A549 (cell line): ENCODE measurements at regions not wholly inside any gene's neighbourhood (a gene's known extent, or its start where the extent isn't known, plus 50 kb on each side); places are given as distances from the start of the nearest gene placed in this dataset.

ENCODE experiments used
- KDM1A ChIP-seq: fragments of 200-600 bp; sonication (generic); IDR thresholded peaks from 2 replicates; pipeline ENCODE4 v1.6.1; 2016; ENCODE audit warnings: low read depth, mild to moderate bottlenecking
- MAFK ChIP-seq: fragments of 450-650 bp; IDR thresholded peaks from 2 replicates; pipeline ENCODE4 v1.6.1; 2014; ENCODE audit not compliant: partially characterized antibody
- NPAS2 ChIP-seq: fragments of 250-450 bp; sonication (Bioruptor Pico); IDR thresholded peaks from 2 replicates; pipeline ENCODE4 v1.8.0; 2022; ENCODE audit warnings: mild to moderate bottlenecking, moderate library complexity, borderline replicate concordance
- POLR2A ChIP-seq: IDR thresholded peaks from 2 replicates; pipeline ENCODE4 v1.6.1; 2012; ENCODE audit warnings: mild to moderate bottlenecking, low read length
- RCOR1 ChIP-seq: fragments of 150-350 bp; IDR thresholded peaks from 2 replicates; pipeline ENCODE4 v1.6.1; 2014; ENCODE audit warnings: antibody characterized with exemption, low read length, low read depth
- RFX5 ChIP-seq: fragments of 450-650 bp; IDR thresholded peaks from 2 replicates; pipeline ENCODE4 v1.7.1; 2014; ENCODE audit warnings: antibody characterized with exemption, mild to moderate bottlenecking, moderate library complexity
- TF ChIP-seq, protein P1 (sequence below): fragments of >200 bp; sonication (Bioruptor Twin); formaldehyde crosslinking; IDR thresholded peaks from 3 replicates; pipeline ENCODE4 v1.5.1; 2016
- TF ChIP-seq, protein P2 (sequence below): fragments of 150-350 bp; IDR thresholded peaks from 2 replicates; pipeline ENCODE4 v1.6.1; 2014; ENCODE audit warnings: low read depth, mild to moderate bottlenecking, low read length

DNA sequence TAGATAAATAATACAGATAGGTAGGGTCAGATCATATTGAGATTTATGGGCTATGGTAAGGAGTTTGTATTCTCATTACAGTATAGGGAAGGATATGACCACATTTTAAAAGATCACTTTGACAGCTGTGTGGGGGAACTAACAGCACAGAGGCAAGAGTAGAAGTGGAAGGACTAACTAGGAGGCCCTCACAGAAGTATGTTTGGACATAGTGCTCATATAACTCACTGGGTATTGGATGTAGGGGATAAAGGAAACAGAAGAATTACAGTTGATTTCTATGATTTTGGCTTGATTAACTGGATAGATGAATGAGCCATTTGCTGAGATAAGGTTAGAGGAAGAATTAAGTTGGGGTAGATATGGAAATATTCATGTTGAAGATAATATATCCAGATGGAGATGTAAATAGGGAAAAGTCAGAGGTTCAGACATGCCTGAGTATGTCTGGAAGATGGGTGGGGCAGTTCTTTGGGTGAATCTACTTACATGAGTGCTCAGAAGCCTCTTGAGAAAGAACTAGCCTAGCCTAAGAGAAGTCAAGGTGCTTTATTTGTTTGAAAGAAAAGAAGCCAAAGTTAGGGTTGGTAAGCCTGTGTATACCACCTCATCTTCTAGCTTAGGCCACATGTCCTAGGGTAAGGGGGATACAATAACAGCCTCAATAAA is 133.4 kb downstream of the NDFIP2 start:
- TF ChIP-seq, protein P1, sequence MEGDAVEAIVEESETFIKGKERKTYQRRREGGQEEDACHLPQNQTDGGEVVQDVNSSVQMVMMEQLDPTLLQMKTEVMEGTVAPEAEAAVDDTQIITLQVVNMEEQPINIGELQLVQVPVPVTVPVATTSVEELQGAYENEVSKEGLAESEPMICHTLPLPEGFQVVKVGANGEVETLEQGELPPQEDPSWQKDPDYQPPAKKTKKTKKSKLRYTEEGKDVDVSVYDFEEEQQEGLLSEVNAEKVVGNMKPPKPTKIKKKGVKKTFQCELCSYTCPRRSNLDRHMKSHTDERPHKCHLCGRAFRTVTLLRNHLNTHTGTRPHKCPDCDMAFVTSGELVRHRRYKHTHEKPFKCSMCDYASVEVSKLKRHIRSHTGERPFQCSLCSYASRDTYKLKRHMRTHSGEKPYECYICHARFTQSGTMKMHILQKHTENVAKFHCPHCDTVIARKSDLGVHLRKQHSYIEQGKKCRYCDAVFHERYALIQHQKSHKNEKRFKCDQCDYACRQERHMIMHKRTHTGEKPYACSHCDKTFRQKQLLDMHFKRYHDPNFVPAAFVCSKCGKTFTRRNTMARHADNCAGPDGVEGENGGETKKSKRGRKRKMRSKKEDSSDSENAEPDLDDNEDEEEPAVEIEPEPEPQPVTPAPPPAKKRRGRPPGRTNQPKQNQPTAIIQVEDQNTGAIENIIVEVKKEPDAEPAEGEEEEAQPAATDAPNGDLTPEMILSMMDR, result no peak
- TF ChIP-seq KDM1A, result no peak
- TF ChIP-seq MAFK, result no peak
- TF ChIP-seq, protein P2, sequence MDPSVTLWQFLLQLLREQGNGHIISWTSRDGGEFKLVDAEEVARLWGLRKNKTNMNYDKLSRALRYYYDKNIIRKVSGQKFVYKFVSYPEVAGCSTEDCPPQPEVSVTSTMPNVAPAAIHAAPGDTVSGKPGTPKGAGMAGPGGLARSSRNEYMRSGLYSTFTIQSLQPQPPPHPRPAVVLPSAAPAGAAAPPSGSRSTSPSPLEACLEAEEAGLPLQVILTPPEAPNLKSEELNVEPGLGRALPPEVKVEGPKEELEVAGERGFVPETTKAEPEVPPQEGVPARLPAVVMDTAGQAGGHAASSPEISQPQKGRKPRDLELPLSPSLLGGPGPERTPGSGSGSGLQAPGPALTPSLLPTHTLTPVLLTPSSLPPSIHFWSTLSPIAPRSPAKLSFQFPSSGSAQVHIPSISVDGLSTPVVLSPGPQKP, result no peak
- TF ChIP-seq POLR2A, result no peak
- no peak for TF ChIP-seq RCOR1
- no peak for TF ChIP-seq RFX5
- TF ChIP-seq NPAS2 (CRISPR knock-in tag), result no peak
